HepG2 (cell line): ENCODE measurements at regions not wholly inside any gene's neighbourhood (a gene's known extent, or its start where the extent isn't known, plus 50 kb on each side); places are given as distances from the start of the nearest gene placed in this dataset.

Experiments
- ADNP ChIP-seq: sonication (generic); formaldehyde crosslinking; IDR thresholded peaks from 2 replicates; pipeline ENCODE4 v1.4.0; 2020; ENCODE audit warnings: missing genetic modification reagents
- ZHX2 ChIP-seq, 2 experiments: sonication (generic) in 1 of 2; formaldehyde crosslinking in 1 of 2; IDR thresholded peaks; 2 replicates each; pipeline versions ENCODE4 v1.6.1 to v1.9.0; 2014 to 2022; ENCODE audit warnings: antibody characterized with exemption in 1 of 2, borderline replicate concordance in 1 of 2, inconsistent platforms in 1 of 2, low read depth in 1 of 2, missing genetic modification reagents in 1 of 2
- TF ChIP-seq, protein P1 (sequence below), 2 experiments: IDR thresholded peaks; 2 replicates each; pipeline ENCODE4 v1.6.1; 2011 to 2012; ENCODE audit warnings: low read length in 2 of 2, borderline replicate concordance in 1 of 2, low read depth in 1 of 2, mild to moderate bottlenecking in 1 of 2, moderate library complexity in 1 of 2

- TF ChIP-seq, protein P1, sequence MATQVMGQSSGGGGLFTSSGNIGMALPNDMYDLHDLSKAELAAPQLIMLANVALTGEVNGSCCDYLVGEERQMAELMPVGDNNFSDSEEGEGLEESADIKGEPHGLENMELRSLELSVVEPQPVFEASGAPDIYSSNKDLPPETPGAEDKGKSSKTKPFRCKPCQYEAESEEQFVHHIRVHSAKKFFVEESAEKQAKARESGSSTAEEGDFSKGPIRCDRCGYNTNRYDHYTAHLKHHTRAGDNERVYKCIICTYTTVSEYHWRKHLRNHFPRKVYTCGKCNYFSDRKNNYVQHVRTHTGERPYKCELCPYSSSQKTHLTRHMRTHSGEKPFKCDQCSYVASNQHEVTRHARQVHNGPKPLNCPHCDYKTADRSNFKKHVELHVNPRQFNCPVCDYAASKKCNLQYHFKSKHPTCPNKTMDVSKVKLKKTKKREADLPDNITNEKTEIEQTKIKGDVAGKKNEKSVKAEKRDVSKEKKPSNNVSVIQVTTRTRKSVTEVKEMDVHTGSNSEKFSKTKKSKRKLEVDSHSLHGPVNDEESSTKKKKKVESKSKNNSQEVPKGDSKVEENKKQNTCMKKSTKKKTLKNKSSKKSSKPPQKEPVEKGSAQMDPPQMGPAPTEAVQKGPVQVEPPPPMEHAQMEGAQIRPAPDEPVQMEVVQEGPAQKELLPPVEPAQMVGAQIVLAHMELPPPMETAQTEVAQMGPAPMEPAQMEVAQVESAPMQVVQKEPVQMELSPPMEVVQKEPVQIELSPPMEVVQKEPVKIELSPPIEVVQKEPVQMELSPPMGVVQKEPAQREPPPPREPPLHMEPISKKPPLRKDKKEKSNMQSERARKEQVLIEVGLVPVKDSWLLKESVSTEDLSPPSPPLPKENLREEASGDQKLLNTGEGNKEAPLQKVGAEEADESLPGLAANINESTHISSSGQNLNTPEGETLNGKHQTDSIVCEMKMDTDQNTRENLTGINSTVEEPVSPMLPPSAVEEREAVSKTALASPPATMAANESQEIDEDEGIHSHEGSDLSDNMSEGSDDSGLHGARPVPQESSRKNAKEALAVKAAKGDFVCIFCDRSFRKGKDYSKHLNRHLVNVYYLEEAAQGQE (IDR thresholded peaks at IDR 0.05; ENCODE audit: borderline replicate concordance in 1 of 2, low read depth in 1 of 2, low read length in 2 of 2), result no peak
- TF ChIP-seq ZHX2 (IDR thresholded peaks at IDR 0.05; ENCODE audit: low read depth) (no peak), ZHX2 (CRISPR knock-in tag; IDR thresholded peaks at IDR 0.05; ENCODE audit: borderline replicate concordance) (no peak), ADNP (CRISPR knock-in tag) (no peak)
Measured at GRCh38 chr13:80548915-80549314, 208.0 kb upstream of the SPRY2 start (continued).
